IMR-90 (cell line): ENCODE measurements at regions not wholly inside any gene's neighbourhood (a gene's known extent, or its start where the extent isn't known, plus 50 kb on each side); places are given as distances from the start of the nearest gene placed in this dataset.

Source experiments
- ATAC-seq: fragments of 200-7000 bp; cut with Tn5 transposase; 2 replicates; pipeline ENCODE4 v1.9.1; 2020; ENCODE audit warnings: low read depth, mild to moderate bottlenecking, moderate library complexity
- BruUV-seq: library from RNA; stranded (reverse); fragments of 400-500 nt; replicated peaks from 2 replicates; lab custom pipeline; 2021; lab: Mats Ljungman, UMichigan
- CTCF ChIA-PET: fragments of 300-600 bp; formaldehyde crosslinking; extraction: SDS; loops from one replicate; lab custom pipeline; 2021; ENCODE audit warnings: antibody characterized with exemption; lab: Yijun Ruan, JAX
- POLR2A ChIA-PET: fragments of 300-600 bp; sonication (Branson Sonifier 250); formaldehyde crosslinking; loops from one replicate; lab custom pipeline; 2022; ENCODE audit warnings: antibody characterized with exemption; ENCODE audit not compliant: unreplicated experiment; lab: Charles Lee
- DNase-seq: peaks from one replicate; pipeline ENCODE4 v3.0.0; 2013
- H2AFZ ChIP-seq: replicated peaks from 2 replicates; pipeline ENCODE3; 2013; ENCODE audit warnings: low read length, mild to moderate bottlenecking; ENCODE audit not compliant: poor library complexity
- H2AK5ac ChIP-seq: 2 replicates; pipeline ENCODE4 v1.6.1; 2013; ENCODE audit warnings: low read depth, low read length, inconsistent platforms
- H2AK9ac ChIP-seq: replicated peaks from 2 replicates; pipeline ENCODE3; 2013; ENCODE audit warnings: mild to moderate bottlenecking, low read depth, low read length, moderate library complexity; ENCODE audit not compliant: poor library complexity
- H2BK120ac ChIP-seq: 2 replicates; pipeline ENCODE4 v1.6.1; 2013; ENCODE audit warnings: low read depth, low read length, inconsistent platforms
- H2BK15ac ChIP-seq: 3 replicates; pipeline ENCODE4 v1.6.1; 2013; ENCODE audit warnings: low read depth, low read length, inconsistent platforms
- H2BK20ac ChIP-seq: 2 replicates; pipeline ENCODE4 v1.6.1; 2013; ENCODE audit warnings: low read depth, mild to moderate bottlenecking, inconsistent platforms, low read length, moderate library complexity
- H2BK5ac ChIP-seq: 2 replicates; pipeline ENCODE4 v1.6.1; 2013; ENCODE audit warnings: mild to moderate bottlenecking, low read depth, low read length, inconsistent platforms; ENCODE audit not compliant: poor library complexity, severe bottlenecking
- H3K14ac ChIP-seq: replicated peaks from 2 replicates; pipeline ENCODE4 v1.6.1; 2013; ENCODE audit warnings: low read depth, low read length, inconsistent platforms
- H3K18ac ChIP-seq: 2 replicates; pipeline ENCODE4 v1.6.1; 2013; ENCODE audit warnings: low read depth, low read length, control low read depth
- H3K23ac ChIP-seq: 2 replicates; pipeline ENCODE4 v1.6.1; 2013; ENCODE audit warnings: low read depth, low read length, inconsistent platforms
- H3K27ac ChIP-seq: 2 replicates; pipeline ENCODE4 v1.5.1; 2013; ENCODE audit warnings: mild to moderate bottlenecking, control low read depth, low read length; ENCODE audit not compliant: insufficient read depth
- H3K27me3 ChIP-seq: 2 replicates; pipeline ENCODE4 v1.6.1; 2013; ENCODE audit warnings: low read length; ENCODE audit not compliant: control insufficient read depth, insufficient read depth
- H3K36me3 ChIP-seq: 2 replicates; pipeline ENCODE4 v1.6.1; 2013; ENCODE audit warnings: low read length, mixed read lengths; ENCODE audit not compliant: control insufficient read depth, insufficient read depth
- H3K4ac ChIP-seq: 2 replicates; pipeline ENCODE4 v1.6.1; 2013; ENCODE audit warnings: low read depth, low read length, inconsistent platforms
- H3K4me1 ChIP-seq: 2 replicates; pipeline ENCODE4 v1.6.1; 2013; ENCODE audit warnings: low read length, mixed read lengths; ENCODE audit not compliant: control insufficient read depth, insufficient read depth
- H3K4me2 ChIP-seq: 2 replicates; pipeline ENCODE4 v1.6.1; 2013; ENCODE audit warnings: low read depth, mild to moderate bottlenecking, control low read depth, low read length, moderate library complexity
- H3K4me3 ChIP-seq: 2 replicates; pipeline ENCODE4 v1.5.1; 2013; ENCODE audit warnings: low read depth, mild to moderate bottlenecking, control low read depth, low read length, moderate library complexity; ENCODE audit not compliant: insufficient read depth
- H3K56ac ChIP-seq: 2 replicates; pipeline ENCODE4 v1.6.1; 2013; ENCODE audit warnings: low read length, inconsistent platforms; ENCODE audit not compliant: insufficient read depth; ENCODE audit errors: extremely low read depth
- H3K79me1 ChIP-seq, 2 experiments: 2 replicates each; pipeline ENCODE4 v1.6.1; 2013; ENCODE audit warnings: low read length in 2 of 2, inconsistent platforms in 1 of 2, low read depth in 1 of 2
- H3K9ac ChIP-seq: 2 replicates; pipeline ENCODE4 v1.6.1; 2013; ENCODE audit warnings: low read depth, low read length, control low read depth
- H3K9me1 ChIP-seq: 2 replicates; pipeline ENCODE4 v1.6.1; 2013; ENCODE audit warnings: low read length, inconsistent platforms; ENCODE audit not compliant: insufficient read depth
- H3K9me3 ChIP-seq: 2 replicates; pipeline ENCODE4 v1.6.1; 2013; ENCODE audit warnings: low read length; ENCODE audit not compliant: control insufficient read depth, insufficient read depth
- H4K20me1 ChIP-seq: 2 replicates; pipeline ENCODE4 v1.6.1; 2013; ENCODE audit warnings: low read length, inconsistent platforms; ENCODE audit not compliant: insufficient read depth
- H4K5ac ChIP-seq: 2 replicates; pipeline ENCODE4 v1.6.1; 2013; ENCODE audit warnings: mild to moderate bottlenecking, low read depth, low read length, control low read depth
- H4K8ac ChIP-seq, 2 experiments: 2 replicates each; pipeline ENCODE4 v1.6.1; 2013; ENCODE audit warnings: low read depth in 2 of 2, low read length in 2 of 2, control low read depth in 1 of 2, inconsistent platforms in 1 of 2
- H4K91ac ChIP-seq: 2 replicates; pipeline ENCODE4 v1.6.1; 2013; ENCODE audit warnings: low read depth, low read length, inconsistent platforms; ENCODE audit not compliant: insufficient read depth
- BHLHE40 ChIP-seq: fragments of 150-350 bp; IDR thresholded peaks from 2 replicates; pipeline ENCODE4 v1.6.1; 2016; ENCODE audit warnings: mild to moderate bottlenecking, low read depth, low read length
- CHD1 ChIP-seq: IDR thresholded peaks from 2 replicates; pipeline ENCODE4 v1.6.1; 2012; ENCODE audit warnings: low read depth, low read length, improper control_type of control experiment
- MAZ ChIP-seq: IDR thresholded peaks from 2 replicates; pipeline ENCODE4 v1.6.1; 2012; ENCODE audit warnings: low read depth, mild to moderate bottlenecking, low read length, improper control_type of control experiment, moderate library complexity, borderline replicate concordance
- MXI1 ChIP-seq: IDR thresholded peaks from 2 replicates; pipeline ENCODE4 v1.6.1; 2012; ENCODE audit warnings: low read depth, mild to moderate bottlenecking, low read length, moderate library complexity, borderline replicate concordance
- NFE2L2 ChIP-seq: fragments of 150-350 bp; IDR thresholded peaks from 2 replicates; pipeline ENCODE4 v1.6.1; 2016; ENCODE audit warnings: low read depth, mild to moderate bottlenecking, low read length
- RCOR1 ChIP-seq: IDR thresholded peaks from 2 replicates; pipeline ENCODE4 v1.6.1; 2012; ENCODE audit warnings: mild to moderate bottlenecking, low read length, improper control_type of control experiment; ENCODE audit not compliant: insufficient replicate concordance
- RFX5 ChIP-seq: IDR thresholded peaks from 2 replicates; pipeline ENCODE4 v1.8.0; 2012; ENCODE audit warnings: low read depth, mild to moderate bottlenecking, low read length, moderate library complexity
- SMC3 ChIP-seq: fragments of 150-350 bp; IDR thresholded peaks from 2 replicates; pipeline ENCODE4 v1.6.1; 2016; ENCODE audit warnings: low read depth, mild to moderate bottlenecking, antibody characterized with exemption, low read length, moderate library complexity
- WGBS, 2 experiments: methylation state at CpG; one replicate each; pipeline versions ENCODE4 v1.1.5 to v1.1.7; 2013; ENCODE audit warnings: missing lambda C conversion rate in 2 of 2; ENCODE audit not compliant: insufficient read length in 1 of 2; ENCODE audit errors: extremely low coverage in 2 of 2; 5-methylcytosine and 5-hydroxymethylcytosine counted together
- dilution Hi-C: fragments of 300-500 bp; cut with HindIII; formaldehyde crosslinking; loops from one replicate; pipeline ENCODE4 v1.14.3; 2018; ENCODE audit warnings: low sequenced_read_pairs; ENCODE audit not compliant: unreplicated experiment
- in situ Hi-C: fragments of 300-500 bp; cut with MboI; formaldehyde crosslinking; loops from 3 replicates; pipeline ENCODE4 v1.14.3; 2019; ENCODE audit warnings: low sequenced_read_pairs, inconsistent platforms, mixed read lengths
- intact Hi-C: fragments of 100-400 bp; cut with micrococcal nuclease; formaldehyde crosslinking; loops from 2 replicates; pipeline ENCODE4 v1.10.0; 2022
- TF ChIP-seq, protein P1 (sequence below): fragments of 150-350 bp; IDR thresholded peaks from 2 replicates; pipeline ENCODE4 v1.6.1; 2016; ENCODE audit warnings: low read depth, mild to moderate bottlenecking, low read length, moderate library complexity, borderline replicate concordance

DNA sequence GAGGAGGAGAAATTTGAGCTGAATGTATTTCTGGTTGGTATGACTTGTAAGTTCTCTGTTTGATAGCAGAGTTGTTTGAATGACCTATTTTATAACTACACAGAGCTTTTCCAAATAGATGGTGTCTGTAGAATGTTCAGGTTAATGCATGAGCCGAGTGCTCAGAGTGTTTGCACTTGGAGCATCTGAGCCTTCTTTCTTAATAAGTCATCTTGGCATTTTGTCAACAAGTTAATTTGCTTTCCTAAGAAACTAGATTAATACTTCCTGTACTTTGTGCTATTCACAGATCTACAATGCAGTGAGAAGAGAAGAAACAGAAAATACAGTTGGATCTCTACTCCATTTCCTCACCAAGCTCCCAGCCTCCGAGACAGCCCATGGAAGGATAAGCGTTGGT lies 138.2 kb downstream of the PLCE1 start:
- Histone ChIP-seq H2BK15ac (peak overlapping the region; percentile 26; the same call in 2 of the 3 replicates), H4K91ac (peak overlapping the region; percentile 72), H2AK9ac (no peak overlapping the region), H3K36me3 (no peaks in the 10 kb centered on the region), H4K8ac (peak overlapping the region in 1 of 2 experiments; percentile 71; a peak in 1 of 4 replicates), H3K56ac (no peak overlapping the region), H3K4me2 (peak overlapping the region; percentile 67), H3K79me1 (0 out of 4 replicates have a peak, but pooled peaks cover 0 to 4% of the 10 kb centered on the region in 2 experiments), H3K18ac (peak overlapping the region; percentile 55), H3K9ac (no peak overlapping the region), H2AFZ (no peak overlapping the region), H3K4me3 (no peak overlapping the region), H3K27ac (peak overlapping the region; percentile 75; the same call in 1 of the 2 replicates), H2BK5ac (peak overlapping the region; percentile 59), H3K4me1 (peaks cover 24% of the 10 kb centered on the region), H2BK120ac (peak overlapping the region; percentile 54; the same call in 1 of the 2 replicates), H3K14ac (peak overlapping the region; percentile 62; the same call in 1 of the 2 replicates), H2AK5ac (peak overlapping the region; percentile 24), H3K9me3 (no peaks in the 10 kb centered on the region), H3K9me1 (peaks cover 19% of the 10 kb centered on the region), H4K5ac (peak overlapping the region; percentile 84), H3K4ac (peak overlapping the region; percentile 88), H3K27me3 (no peaks in the 10 kb centered on the region), H2BK20ac (peak overlapping the region; percentile 63), H4K20me1 (no peaks in the 10 kb centered on the region), H3K23ac (no peak overlapping the region)
- POLR2A ChIA-PET: no interaction called here
- CTCF ChIA-PET: no interaction called here
- TF ChIP-seq NFE2L2 (no peak), MXI1 (no peak), RCOR1 (no peak), CHD1 (no peak), SMC3 (no peak), BHLHE40 (no peak), RFX5 (no peak), MAZ (no peak)
- TF ChIP-seq, protein P1, sequence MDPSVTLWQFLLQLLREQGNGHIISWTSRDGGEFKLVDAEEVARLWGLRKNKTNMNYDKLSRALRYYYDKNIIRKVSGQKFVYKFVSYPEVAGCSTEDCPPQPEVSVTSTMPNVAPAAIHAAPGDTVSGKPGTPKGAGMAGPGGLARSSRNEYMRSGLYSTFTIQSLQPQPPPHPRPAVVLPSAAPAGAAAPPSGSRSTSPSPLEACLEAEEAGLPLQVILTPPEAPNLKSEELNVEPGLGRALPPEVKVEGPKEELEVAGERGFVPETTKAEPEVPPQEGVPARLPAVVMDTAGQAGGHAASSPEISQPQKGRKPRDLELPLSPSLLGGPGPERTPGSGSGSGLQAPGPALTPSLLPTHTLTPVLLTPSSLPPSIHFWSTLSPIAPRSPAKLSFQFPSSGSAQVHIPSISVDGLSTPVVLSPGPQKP: no peak
- in situ Hi-C loops (no loop called here), intact Hi-C loops (no loop called here), dilution Hi-C loops (no loop called here)
- DNase-seq (peak; percentile 72), ATAC-seq (peak; percentile 66)
- WGBS, 2 experiments: no CpG with 5 or more reads among the region's 3 CpGs
- no TSS peak for BruUV-seq
